ENCODE measurements at regions not wholly inside any gene's neighbourhood (a gene's known extent, or its start where the extent isn't known, plus 50 kb on each side); places are given as distances from the start of the nearest gene placed in this dataset.

DNA sequence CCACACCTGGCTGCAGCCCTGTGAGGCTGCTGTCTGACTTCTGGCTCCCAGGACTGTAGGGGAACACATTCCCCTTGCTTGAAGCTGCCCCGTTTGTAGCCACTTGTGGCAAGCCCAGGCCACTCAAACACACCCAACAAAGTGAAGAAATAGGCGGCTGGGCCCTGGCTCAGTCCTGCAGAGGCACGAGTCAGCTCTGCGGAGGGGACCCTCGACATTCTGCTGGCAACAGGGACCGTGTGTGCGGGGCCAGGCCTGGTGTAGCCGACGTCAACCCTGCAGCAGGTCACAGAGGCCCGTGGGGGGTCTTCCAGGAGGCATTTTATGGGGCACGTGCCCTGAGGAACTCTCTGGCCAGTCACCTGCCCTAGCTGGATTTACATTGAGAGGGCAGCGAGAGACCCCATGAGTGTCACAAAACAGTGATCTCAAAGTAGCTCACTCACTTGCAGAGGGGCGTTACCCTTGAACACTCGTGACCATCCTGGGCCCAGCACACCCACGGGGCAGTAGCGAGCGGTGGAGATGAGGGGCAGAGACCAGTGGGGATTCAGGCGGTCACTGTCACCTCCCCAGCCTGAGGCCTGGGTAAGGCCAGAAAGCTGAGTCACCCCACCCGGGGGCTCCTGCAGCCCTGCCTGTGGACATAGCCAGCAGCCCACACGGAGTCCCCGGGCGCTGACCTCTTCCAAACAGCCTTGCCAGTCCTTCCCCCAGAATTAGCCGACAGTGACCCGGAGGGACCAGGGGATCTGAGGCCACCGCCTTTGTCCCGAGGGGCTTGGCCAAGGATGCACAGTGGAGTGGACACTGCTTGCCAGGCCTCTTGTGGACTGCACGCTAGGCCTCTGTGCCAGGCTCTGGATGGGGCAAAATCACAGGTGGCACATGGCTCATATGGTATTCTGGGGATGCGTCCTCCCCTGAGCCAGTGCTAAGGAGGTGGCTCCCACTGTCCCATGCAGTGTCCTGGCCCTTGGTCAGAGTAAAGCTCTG lies 139.5 kb downstream of the CTTN start:
- no peak for DNase-seq (ENCODE audit: extremely low spot score)
- POLR2A ChIA-PET = no interaction called here
- no peak for TF ChIP-seq ELF4 (IDR thresholded peaks at IDR 0.05)
- no peak for TF ChIP-seq NFRKB (IDR thresholded peaks at IDR 0.05)
- TF ChIP-seq ZNF384 (IDR thresholded peaks at IDR 0.05) = no peak
- TF ChIP-seq CTBP1 (IDR thresholded peaks at IDR 0.05; ENCODE audit: borderline replicate concordance) = no peak
- TF ChIP-seq HDGF (IDR thresholded peaks at IDR 0.05; ENCODE audit: borderline replicate concordance) = no peak
- TF ChIP-seq SP1 (IDR thresholded peaks at IDR 0.05) = no peak
- no peak for TF ChIP-seq SUZ12 (IDR thresholded peaks at IDR 0.05)
- no peak for TF ChIP-seq FOXM1 (IDR thresholded peaks at IDR 0.05; ENCODE audit: borderline replicate concordance)
- TF ChIP-seq ARNT (IDR thresholded peaks at IDR 0.05) = no peak
- TF ChIP-seq, protein P1, sequence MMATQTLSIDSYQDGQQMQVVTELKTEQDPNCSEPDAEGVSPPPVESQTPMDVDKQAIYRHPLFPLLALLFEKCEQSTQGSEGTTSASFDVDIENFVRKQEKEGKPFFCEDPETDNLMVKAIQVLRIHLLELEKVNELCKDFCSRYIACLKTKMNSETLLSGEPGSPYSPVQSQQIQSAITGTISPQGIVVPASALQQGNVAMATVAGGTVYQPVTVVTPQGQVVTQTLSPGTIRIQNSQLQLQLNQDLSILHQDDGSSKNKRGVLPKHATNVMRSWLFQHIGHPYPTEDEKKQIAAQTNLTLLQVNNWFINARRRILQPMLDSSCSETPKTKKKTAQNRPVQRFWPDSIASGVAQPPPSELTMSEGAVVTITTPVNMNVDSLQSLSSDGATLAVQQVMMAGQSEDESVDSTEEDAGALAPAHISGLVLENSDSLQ (IDR thresholded peaks at IDR 0.05) = no peak
- TF ChIP-seq BHLHE40 (IDR thresholded peaks at IDR 0.05; ENCODE audit: borderline replicate concordance) = no peak
- TF ChIP-seq FOXA1 (IDR thresholded peaks at IDR 0.05) = no peak
- no peak for TF ChIP-seq LEF1 (IDR thresholded peaks at IDR 0.05; ENCODE audit: borderline replicate concordance)
- no peak for TF ChIP-seq L3MBTL2 (conservative IDR thresholded peaks at IDR 0.05)
- no peak for TF ChIP-seq TARDBP (IDR thresholded peaks at IDR 0.05)
- CTCF ChIA-PET = no interaction called here

DNA sequence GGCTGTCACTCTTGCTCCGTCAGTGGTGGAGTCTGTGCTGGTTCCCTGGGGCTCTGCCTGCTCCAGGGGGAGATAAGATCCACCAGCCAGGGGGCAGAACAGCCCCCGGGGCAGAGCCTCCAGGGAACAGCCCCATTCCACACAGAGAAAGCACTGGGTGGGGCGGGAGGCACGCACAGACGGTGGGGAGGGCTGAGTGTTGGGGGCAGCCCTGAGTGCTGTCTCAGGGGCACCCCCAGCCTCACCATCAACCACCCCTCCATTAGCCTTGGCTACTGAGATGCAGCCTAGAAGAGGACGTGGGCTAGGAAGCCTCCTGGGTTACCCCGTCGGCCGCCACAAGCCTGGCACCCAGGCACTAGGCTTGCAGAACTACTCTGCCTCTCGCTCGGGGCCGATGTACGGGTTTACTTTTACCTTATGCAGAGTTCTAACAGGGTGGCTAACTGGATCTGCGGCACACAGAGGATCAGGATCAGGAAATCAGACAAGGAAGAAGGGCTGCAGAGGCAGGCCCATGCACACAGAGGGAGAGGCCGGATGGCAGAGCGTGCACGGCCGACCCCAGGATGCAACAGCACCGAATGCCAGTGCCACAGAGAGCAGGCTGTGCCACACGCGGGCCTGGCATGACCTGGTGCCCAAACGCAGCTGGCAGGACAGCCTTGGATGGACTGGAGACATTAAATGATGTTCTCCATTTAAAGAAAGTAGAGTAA lies 140.5 kb downstream of the CTTN start:
- no peak for DNase-seq (ENCODE audit: extremely low spot score)
- TF ChIP-seq FOXM1 (IDR thresholded peaks at IDR 0.05; ENCODE audit: borderline replicate concordance) (no peak), CTBP1 (IDR thresholded peaks at IDR 0.05; ENCODE audit: borderline replicate concordance) (no peak), L3MBTL2 (conservative IDR thresholded peaks at IDR 0.05) (no peak), ELF4 (IDR thresholded peaks at IDR 0.05) (no peak)
- ChIA-PET CTCF (no interaction called here), POLR2A (no interaction called here)

DNA sequence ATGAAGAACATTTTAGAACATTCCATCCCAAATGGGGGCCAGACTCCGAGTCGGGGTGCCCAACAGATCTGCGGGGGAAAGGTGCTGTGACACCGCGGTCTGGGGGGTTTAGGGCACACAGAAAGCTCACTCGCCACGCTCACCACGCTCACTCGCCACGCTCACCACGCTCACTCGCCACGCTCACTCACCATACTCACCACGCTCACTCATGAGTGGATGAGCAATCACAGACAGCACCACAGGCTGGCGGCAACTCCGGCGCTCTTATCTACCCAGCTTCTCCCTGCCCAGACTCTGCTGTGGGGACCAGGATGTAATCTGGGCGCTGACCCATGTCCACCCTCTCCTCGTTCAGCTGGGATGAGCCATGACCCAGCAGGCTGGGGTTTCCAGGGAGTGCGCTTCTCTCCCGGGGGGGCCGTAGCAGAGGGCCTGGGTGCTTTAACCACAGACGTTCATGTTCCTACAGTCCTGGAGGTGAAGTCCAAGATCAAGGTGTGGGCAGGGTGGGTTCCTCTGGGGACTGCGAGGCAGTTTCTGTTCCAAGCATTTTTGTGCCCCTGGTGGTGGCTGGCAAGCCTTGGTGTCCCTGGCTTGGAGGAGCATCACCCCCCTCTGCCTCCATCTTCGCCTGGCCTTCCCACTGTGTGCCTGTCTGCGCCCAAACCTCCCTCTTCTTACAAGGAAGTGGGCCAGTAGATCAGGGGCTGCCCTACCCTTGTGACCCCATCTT lies 141.2 kb downstream of the CTTN start:
- TF ChIP-seq, protein P1 (IDR thresholded peaks at IDR 0.05) = no peak
- no peak for TF ChIP-seq CTBP1 (IDR thresholded peaks at IDR 0.05; ENCODE audit: borderline replicate concordance)
- TF ChIP-seq FOXK2 (IDR thresholded peaks at IDR 0.05) = no peak
- TF ChIP-seq FOXM1 (IDR thresholded peaks at IDR 0.05; ENCODE audit: borderline replicate concordance) = no peak
- TF ChIP-seq ELF4 (IDR thresholded peaks at IDR 0.05) = no peak
- no peak for TF ChIP-seq FOXA1 (IDR thresholded peaks at IDR 0.05)
- no peak for TF ChIP-seq HDGF (IDR thresholded peaks at IDR 0.05; ENCODE audit: borderline replicate concordance)
- no peak for TF ChIP-seq BHLHE40 (IDR thresholded peaks at IDR 0.05; ENCODE audit: borderline replicate concordance)
- TF ChIP-seq SP1 (IDR thresholded peaks at IDR 0.05) = no peak
- no peak for TF ChIP-seq ZNF384 (IDR thresholded peaks at IDR 0.05)
- no peak for TF ChIP-seq LEF1 (IDR thresholded peaks at IDR 0.05; ENCODE audit: borderline replicate concordance)
- TF ChIP-seq NFRKB (IDR thresholded peaks at IDR 0.05) = no peak
- no peak for TF ChIP-seq SUZ12 (IDR thresholded peaks at IDR 0.05)
- CTCF ChIA-PET = no interaction called here
- no peak for DNase-seq (ENCODE audit: extremely low spot score)
- POLR2A ChIA-PET = no interaction called here

DNA sequence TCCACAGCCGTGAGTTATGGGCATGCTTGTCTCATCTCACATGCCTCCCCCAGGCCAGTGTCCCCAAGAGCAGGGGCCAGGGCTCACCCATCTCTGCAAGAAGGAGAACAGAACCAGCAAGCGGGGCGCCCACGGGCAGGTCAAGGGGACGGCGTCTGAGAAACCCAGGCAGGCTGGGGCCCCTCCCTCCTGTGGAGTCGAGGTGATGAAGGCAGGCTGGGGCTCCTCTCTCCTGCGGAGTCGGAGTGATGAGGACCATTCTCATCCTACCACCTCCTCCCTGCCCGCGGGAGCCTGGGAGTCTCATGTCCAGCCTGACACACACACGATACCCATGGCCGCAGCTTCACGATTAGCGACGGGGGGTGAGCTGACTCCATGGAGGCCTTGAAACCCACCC lies 141.9 kb downstream of the CTTN start:
- DNase-seq (ENCODE audit: extremely low spot score) = no peak
- POLR2A ChIA-PET = no interaction called here
- TF ChIP-seq, protein P1 (IDR thresholded peaks at IDR 0.05) = no peak
- TF ChIP-seq FOXK2 (IDR thresholded peaks at IDR 0.05) = no peak
- TF ChIP-seq TARDBP (IDR thresholded peaks at IDR 0.05) = no peak
- TF ChIP-seq ARNT (IDR thresholded peaks at IDR 0.05) = no peak
- TF ChIP-seq SP1 (IDR thresholded peaks at IDR 0.05) = no peak
- TF ChIP-seq ELF4 (IDR thresholded peaks at IDR 0.05) = no peak
- no peak for TF ChIP-seq HDGF (IDR thresholded peaks at IDR 0.05; ENCODE audit: borderline replicate concordance)
- TF ChIP-seq ZNF384 (IDR thresholded peaks at IDR 0.05) = no peak
- no peak for TF ChIP-seq CTBP1 (IDR thresholded peaks at IDR 0.05; ENCODE audit: borderline replicate concordance)
- no peak for TF ChIP-seq SUZ12 (IDR thresholded peaks at IDR 0.05)
- TF ChIP-seq FOXM1 (IDR thresholded peaks at IDR 0.05; ENCODE audit: borderline replicate concordance) = no peak
- no peak for TF ChIP-seq L3MBTL2 (conservative IDR thresholded peaks at IDR 0.05)
- TF ChIP-seq BHLHE40 (IDR thresholded peaks at IDR 0.05; ENCODE audit: borderline replicate concordance) = no peak
- TF ChIP-seq LEF1 (IDR thresholded peaks at IDR 0.05; ENCODE audit: borderline replicate concordance) = no peak
- TF ChIP-seq NFRKB (IDR thresholded peaks at IDR 0.05) = no peak
- TF ChIP-seq FOXA1 (IDR thresholded peaks at IDR 0.05) = no peak
- CTCF ChIA-PET = no interaction called here

DNA sequence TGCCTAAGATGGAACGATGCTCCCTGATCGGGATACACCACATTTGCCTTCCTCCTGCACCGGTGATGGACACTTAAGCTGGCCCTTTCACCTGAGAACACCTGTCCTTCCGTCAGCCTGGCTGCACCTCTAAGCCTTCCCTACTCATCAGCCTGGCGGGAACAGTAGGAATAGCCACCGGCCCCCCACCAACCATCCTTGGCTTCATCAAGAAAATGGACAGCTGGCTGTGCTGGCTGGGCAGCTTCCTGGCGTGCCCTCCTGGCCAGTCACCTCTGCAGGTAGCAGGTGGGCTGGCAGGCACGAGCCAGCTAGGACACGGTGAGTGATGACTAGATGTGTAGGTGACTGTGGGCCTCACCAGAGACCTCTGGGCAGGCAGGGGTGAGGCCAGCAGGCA lies 142.8 kb downstream of the CTTN start:
- POLR2A ChIA-PET = no interaction called here
- TF ChIP-seq SP1 (IDR thresholded peaks at IDR 0.05) = no peak
- TF ChIP-seq TARDBP (IDR thresholded peaks at IDR 0.05) = no peak
- no peak for TF ChIP-seq HDGF (IDR thresholded peaks at IDR 0.05; ENCODE audit: borderline replicate concordance)
- TF ChIP-seq, protein P1 (IDR thresholded peaks at IDR 0.05) = no peak
- no peak for TF ChIP-seq LEF1 (IDR thresholded peaks at IDR 0.05; ENCODE audit: borderline replicate concordance)
- TF ChIP-seq SUZ12 (IDR thresholded peaks at IDR 0.05) = no peak
- TF ChIP-seq ELF4 (IDR thresholded peaks at IDR 0.05) = no peak
- no peak for TF ChIP-seq ARNT (IDR thresholded peaks at IDR 0.05)
- TF ChIP-seq L3MBTL2 (conservative IDR thresholded peaks at IDR 0.05) = no peak
- TF ChIP-seq FOXA1 (IDR thresholded peaks at IDR 0.05) = no peak
- TF ChIP-seq BHLHE40 (IDR thresholded peaks at IDR 0.05; ENCODE audit: borderline replicate concordance) = no peak
- no peak for TF ChIP-seq ZNF384 (IDR thresholded peaks at IDR 0.05)
- TF ChIP-seq CTBP1 (IDR thresholded peaks at IDR 0.05; ENCODE audit: borderline replicate concordance) = no peak
- TF ChIP-seq NFRKB (IDR thresholded peaks at IDR 0.05) = no peak
- no peak for TF ChIP-seq FOXK2 (IDR thresholded peaks at IDR 0.05)
- TF ChIP-seq FOXM1 (IDR thresholded peaks at IDR 0.05; ENCODE audit: borderline replicate concordance) = no peak
- DNase-seq (ENCODE audit: extremely low spot score) = no peak
- CTCF ChIA-PET = no interaction called here

Measured in HEK293T (cell line).